ENCODE measurements at regions not wholly inside any gene's neighbourhood (a gene's known extent, or its start where the extent isn't known, plus 50 kb on each side); places are given as distances from the start of the nearest gene placed in this dataset.
A peak's percentile ranks its signal among the peaks of the same experiment; 100 is the strongest.
"Not testable (repeated sequence)": the region's sequence is repeated elsewhere in the genome, so short reads cannot be mapped to it uniquely, and the experiment has no call there.

DNA sequence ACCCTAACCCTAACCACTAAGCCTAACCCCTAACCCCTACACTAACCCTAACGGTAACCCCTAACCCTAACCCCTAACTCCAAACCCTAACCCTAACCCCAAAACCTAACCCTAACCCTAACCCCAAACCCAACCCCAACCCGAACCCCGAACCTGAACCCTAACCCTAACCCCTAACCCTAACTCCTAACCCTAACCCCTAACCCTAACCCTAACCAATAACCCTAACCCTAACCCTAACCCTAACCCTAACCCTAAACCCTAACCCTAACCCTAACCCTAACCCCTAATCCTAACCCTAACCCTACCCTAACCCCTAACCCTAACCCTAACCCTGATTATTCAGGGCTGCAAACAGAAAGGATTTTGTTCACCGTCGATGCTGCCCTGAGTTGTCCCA is 144.6 kb upstream of the DUSP22 start:
- not testable (repeated sequence) for H3K4me3 ChIP-seq; H3K9me3 ChIP-seq (replicated peaks); DNase-seq; H3K27me3 ChIP-seq; H3K27ac ChIP-seq; H3K36me3 ChIP-seq; H3K4me1 ChIP-seq

DNA sequence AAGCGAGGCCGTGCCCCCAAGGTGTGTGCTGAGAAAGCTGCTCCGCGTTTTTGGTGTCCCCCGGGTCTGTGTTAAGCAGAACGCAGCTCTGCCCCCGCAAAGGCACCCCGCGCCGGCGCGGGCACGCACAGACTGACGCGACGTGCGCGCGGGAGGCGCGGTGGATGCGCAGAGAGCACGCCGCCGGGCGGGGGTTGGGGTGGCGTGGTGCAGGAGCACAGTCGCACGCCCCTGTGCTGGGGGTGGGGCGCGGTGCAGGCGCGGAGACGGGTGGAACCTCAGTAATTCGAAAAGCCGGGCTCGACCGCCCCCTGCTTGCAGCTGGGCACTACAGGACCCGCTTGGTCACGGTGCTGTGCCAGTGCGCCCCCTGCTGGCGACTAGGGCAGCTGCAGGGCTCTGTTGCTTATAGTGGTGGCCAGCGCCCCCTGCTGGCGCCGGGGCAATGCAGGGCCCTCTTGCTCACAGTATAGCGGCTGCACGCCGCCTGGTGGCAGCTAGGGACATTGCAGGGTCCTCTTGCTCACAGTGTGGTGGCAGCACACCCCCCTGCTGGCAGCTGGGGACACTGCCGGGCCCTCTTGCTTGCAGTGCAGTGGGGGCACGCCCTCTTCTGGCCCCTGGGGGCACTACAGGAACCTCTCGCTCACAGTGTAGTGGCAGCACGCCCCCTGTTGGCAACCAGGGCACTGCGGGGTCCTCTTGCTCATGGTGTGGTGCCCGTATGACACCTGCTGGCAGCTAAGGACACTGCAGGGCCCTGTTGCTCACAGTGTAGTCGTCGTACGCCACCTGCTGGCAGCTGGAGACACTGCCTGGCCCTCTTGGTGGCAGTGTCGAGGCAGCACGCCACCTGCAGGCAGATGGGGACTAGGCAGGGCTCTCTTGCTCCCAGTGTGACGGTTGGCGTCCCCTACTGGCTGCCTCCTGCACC is 144.0 kb upstream of the DUSP22 start:
- H3K27me3 ChIP-seq; H3K27ac ChIP-seq; H3K36me3 ChIP-seq; H3K9me3 ChIP-seq (replicated peaks); H3K4me1 ChIP-seq; H3K4me3 ChIP-seq: not testable (repeated sequence)
- DNase-seq, result peak; percentile 45 to 52

DNA sequence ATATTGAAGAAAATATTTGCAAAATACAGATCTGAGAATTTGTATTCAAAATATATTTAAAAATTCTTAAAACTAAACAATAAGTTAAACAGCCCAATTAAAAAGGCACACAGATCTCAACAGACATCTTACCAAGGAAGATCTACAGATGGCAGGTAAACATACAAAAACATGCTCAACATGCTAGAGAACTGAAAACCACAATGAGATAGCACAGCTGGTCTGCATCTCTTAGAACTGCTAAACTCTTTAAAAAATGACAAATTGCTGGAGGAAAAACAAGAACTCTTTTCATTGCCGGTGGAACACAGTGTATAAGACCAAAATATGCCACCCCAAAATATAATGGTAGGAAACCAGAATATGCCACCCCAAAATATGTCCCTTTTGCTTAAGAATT is 142.1 kb upstream of the DUSP22 start:
- H3K4me1 ChIP-seq; H3K27me3 ChIP-seq; DNase-seq; H3K27ac ChIP-seq; H3K9me3 ChIP-seq (replicated peaks); H3K4me3 ChIP-seq; H3K36me3 ChIP-seq: not testable (repeated sequence)

DNA sequence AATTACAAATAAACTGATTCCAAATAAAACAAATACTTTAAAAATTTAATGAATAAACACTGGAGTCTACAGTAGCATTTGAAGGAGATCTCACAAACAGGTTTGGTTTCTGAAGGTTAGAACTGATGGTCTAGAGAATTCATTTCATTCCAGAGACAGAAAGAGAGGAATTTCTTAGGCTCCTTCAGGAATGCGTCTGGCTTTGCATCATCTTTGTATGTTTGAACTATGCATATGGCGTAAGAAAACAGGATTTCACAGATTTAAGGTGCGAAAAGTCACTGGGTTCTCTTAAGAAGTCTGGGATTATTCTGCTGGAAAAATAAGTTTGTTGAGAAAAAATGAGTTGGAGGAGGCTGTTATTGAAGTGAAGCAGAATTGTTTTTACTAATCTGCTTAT is 139.9 kb upstream of the DUSP22 start:
- H3K4me3 ChIP-seq; H3K27me3 ChIP-seq; DNase-seq; H3K4me1 ChIP-seq; H3K36me3 ChIP-seq; H3K27ac ChIP-seq; H3K9me3 ChIP-seq (replicated peaks): not testable (repeated sequence)

DNA sequence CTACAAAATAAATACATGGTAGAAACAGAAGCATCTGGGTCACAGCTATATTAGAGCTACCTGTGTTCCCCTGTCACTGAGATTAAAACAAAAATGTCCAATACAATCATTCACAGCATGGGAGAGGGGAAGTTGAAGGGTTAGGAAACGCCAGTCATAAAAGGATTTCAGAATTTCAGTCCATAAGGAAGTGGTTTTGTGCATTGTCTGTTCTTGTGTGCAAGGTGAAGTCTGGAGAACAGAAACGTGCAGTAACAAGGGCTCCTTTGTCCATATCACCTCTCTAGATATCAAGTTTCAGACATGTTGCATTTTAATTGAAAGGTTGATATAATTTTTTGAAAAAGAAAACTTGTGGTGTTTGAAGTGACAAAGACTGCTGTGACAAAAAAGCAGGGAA is 139.3 kb upstream of the DUSP22 start:
- not testable (repeated sequence) for H3K27me3 ChIP-seq; H3K36me3 ChIP-seq; H3K4me1 ChIP-seq; H3K4me3 ChIP-seq; H3K9me3 ChIP-seq (replicated peaks); DNase-seq; H3K27ac ChIP-seq

DNA sequence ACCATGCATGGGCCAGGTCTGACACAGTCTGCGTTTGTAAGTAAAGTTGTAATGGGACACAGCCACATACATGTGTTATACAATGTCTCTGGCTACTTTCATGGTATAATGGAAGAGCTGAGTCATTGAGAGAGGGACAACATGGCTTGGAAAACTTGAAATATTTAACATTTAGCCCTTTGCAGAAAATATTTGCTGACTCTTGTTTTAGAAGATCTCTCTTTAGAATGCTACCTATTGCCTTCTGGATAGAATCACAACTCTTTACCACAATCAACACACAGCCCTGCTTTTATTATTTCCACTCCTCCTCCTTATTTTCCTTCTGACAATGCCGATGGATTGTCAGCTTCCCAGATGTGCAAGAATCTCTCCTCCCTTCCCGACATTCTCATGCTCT is 138.4 kb upstream of the DUSP22 start:
- DNase-seq; H3K27ac ChIP-seq; H3K36me3 ChIP-seq; H3K9me3 ChIP-seq (replicated peaks); H3K4me3 ChIP-seq; H3K4me1 ChIP-seq; H3K27me3 ChIP-seq: not testable (repeated sequence)

DNA sequence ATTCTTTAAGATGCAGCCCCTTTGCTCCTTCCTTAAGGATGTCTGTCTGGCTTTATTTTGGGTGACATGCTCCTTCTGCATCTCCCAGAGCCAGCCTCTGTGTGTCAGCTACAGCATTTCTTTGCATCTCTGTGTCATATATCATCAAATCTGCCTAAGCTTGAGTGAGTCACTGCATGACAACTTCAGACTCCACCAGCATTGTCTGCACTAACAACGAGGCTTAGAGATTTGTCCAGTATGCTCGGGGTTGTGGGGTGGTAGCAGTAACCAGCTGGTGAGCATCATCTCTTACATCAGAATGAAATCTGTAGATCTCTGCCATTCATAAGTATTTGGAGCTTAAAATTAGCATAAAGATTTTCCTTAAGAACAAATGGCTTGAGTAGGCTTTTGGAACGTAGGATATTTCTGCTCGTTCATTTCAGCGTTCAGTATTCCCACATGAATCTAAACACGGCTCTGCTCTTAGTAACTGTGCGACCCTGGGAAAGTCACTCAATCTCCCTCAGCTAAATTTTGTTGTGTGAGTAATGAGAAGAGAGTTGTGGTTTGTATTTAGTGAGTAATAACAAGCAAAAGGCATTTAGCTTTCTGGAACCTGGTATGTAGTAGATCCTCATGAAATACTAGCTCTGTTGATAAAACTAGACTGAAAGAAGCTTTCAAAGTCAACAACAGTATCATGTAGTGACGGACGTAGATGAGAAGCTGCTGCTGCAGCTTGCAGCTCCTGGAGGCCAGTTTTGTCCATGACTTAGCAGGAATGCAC is 137.8 kb upstream of the DUSP22 start:
- H3K36me3 ChIP-seq; H3K4me1 ChIP-seq; H3K27ac ChIP-seq; H3K9me3 ChIP-seq (replicated peaks); DNase-seq; H3K4me3 ChIP-seq; H3K27me3 ChIP-seq: not testable (repeated sequence)

DNA sequence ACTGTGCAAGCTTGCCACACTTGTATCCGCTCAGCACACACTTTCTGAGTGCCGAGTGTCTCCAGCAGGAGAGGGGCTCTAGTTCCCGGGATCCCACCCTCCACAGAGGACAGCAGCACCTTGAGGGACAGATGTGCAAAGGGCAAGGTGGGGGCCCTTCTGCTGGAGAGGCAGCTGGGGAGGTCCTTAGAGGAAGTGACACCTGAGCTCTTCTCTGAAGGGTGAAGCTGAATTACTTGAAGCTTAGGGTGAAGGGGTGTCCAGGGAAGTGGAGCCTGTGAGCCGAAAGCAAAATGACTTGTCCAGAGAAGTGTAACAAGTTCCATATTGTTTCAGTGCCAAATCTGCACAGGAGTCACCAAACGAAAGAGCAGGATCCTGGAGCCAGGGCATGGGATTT is 136.3 kb upstream of the DUSP22 start:
- no peaks in the 10 kb centered on the region for H3K36me3 ChIP-seq
- no peaks in the 10 kb centered on the region for H3K9me3 ChIP-seq (replicated peaks)
- DNase-seq, result no peak
- H3K27ac ChIP-seq, result no peak overlapping the region
- H3K4me1 ChIP-seq, result no peaks in the 10 kb centered on the region
- no peak overlapping the region for H3K4me3 ChIP-seq
- H3K27me3 ChIP-seq, result no peaks in the 10 kb centered on the region

DNA sequence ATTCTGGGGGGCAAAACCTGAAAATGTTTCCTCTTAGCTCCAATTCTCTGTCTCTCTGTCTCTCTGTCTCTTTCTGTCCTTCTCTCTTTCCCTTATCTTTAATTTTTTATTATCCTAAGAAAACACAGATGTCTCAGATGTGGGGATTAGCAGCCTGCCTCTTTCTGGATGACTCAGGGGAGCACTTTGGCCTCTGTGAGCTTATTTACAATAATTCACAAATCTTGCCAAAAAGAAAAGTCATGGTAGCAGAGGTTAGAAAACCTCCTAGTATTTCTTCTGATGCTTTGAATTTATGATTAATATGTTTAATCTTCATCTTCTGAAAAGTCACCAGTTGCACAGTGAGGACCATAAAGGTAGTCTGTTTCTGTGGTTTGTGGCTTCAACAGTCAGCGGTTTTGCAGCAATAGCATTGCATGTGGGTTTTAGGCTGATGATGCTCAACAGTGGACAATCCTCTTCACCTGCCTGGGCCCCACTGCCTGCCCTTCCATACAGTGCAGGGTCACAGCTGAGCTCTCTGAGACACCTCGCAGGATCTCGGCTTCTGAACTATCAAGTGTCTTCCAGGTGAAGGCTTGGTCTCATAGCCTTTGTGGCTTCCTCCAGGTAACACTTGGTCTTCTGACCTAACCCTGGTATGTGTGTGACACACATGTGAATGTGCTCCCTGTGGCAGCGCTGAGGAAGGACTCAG is 135.7 kb upstream of the DUSP22 start:
- H3K27me3 ChIP-seq, result not testable (repeated sequence)

DNA sequence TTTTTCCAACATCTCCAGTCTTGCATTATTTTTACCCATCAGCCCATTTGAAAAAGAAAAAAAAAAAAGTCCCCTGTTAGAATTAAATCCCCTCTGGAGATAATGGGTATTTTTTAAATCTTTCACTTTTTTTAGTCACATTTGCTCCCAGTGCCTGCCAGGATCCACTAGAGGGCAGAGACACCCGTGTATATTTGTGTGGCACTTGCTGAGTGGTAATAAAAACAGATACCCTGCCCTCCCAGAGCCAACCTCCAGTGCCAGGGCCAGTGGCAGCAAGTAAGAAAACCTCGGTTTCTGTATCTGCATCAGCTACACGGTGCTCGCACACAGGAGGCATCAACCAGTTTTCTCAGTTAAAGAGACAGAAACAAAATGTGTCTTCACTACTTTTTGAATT is 135.1 kb upstream of the DUSP22 start:
- H3K9me3 ChIP-seq (replicated peaks); H3K4me3 ChIP-seq; H3K36me3 ChIP-seq; DNase-seq; H3K27ac ChIP-seq; H3K4me1 ChIP-seq; H3K27me3 ChIP-seq: not testable (repeated sequence)

More for the DNA sequence above, 135.7 kb upstream of the DUSP22 start:
- DNase-seq; H3K4me3 ChIP-seq; H3K27ac ChIP-seq; H3K9me3 ChIP-seq (replicated peaks); H3K36me3 ChIP-seq; H3K4me1 ChIP-seq: not testable (repeated sequence)

DNA sequence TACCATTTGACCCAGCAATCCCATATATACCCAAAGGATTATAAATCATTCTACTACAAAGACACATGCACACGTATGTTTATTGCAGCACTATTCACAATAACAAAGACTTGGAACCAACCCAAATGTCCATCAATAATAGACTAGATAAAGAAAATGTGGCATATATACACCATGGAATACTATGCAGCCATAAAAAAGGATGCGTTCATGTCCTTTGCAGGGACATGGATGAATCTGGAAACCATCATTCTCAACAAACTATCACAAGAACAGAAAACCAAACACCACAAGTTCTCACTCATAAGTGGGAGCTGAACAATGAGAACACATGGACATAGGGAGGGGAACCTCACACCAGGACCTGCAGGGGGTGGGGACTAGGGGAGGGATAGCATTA is 130.6 kb upstream of the DUSP22 start:
- H3K9me3 ChIP-seq (replicated peaks); H3K27ac ChIP-seq; H3K27me3 ChIP-seq; H3K36me3 ChIP-seq; DNase-seq; H3K4me1 ChIP-seq; H3K4me3 ChIP-seq: not testable (repeated sequence)

DNA sequence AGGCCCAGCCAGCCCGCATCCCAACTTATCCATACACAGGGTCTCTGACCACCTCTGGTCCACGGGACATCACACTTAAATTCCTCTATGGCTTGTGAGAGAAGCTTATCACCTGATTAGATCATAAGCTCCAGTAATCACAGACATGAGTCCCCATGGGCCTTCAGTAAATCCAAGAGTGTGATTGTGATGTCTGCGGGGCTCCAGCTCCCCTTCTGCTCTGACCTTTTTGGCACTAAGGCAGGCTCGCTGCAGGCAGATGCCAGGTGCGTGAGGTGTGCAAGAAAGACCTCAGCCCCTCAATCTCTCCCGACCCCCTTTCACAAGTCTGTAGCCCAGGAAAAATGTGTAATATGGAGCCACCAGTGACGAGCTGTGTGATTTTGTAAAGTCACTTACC is 127.6 kb upstream of the DUSP22 start:
- no peak for DNase-seq
- H3K36me3 ChIP-seq, result no peaks in the 10 kb centered on the region
- no peak overlapping the region for H3K4me3 ChIP-seq

DNA sequence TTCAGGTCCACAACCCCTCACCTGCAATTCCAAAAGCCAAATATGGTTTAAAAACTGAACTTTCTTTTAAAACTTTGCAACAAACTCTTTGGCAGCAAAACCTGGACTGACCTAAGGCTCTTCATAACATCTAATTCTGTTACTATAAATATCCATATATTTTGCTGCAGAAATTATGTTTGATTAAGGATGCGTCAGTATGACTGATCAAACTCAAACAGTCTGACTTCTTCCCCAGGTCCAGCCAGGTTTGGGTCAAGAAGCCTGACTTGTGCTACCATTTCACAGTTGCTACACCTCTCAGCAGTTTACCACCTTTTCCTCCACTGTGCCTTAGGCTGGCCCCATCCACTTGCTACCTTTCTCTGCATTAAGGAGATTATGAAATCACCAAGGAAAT is 127.0 kb upstream of the DUSP22 start:
- no peaks in the 10 kb centered on the region for H3K27me3 ChIP-seq
- H3K4me1 ChIP-seq, result no peaks in the 10 kb centered on the region
- no peak overlapping the region for H3K4me3 ChIP-seq
- H3K27ac ChIP-seq, result no peak overlapping the region
- H3K9me3 ChIP-seq (replicated peaks), result no peaks in the 10 kb centered on the region
- DNase-seq, result no peak
- no peaks in the 10 kb centered on the region for H3K36me3 ChIP-seq

More for the DNA sequence above, 127.6 kb upstream of the DUSP22 start:
- no peak overlapping the region for H3K27ac ChIP-seq
- no peaks in the 10 kb centered on the region for H3K4me1 ChIP-seq
- H3K9me3 ChIP-seq (replicated peaks), result no peaks in the 10 kb centered on the region
- no peaks in the 10 kb centered on the region for H3K27me3 ChIP-seq

DNA sequence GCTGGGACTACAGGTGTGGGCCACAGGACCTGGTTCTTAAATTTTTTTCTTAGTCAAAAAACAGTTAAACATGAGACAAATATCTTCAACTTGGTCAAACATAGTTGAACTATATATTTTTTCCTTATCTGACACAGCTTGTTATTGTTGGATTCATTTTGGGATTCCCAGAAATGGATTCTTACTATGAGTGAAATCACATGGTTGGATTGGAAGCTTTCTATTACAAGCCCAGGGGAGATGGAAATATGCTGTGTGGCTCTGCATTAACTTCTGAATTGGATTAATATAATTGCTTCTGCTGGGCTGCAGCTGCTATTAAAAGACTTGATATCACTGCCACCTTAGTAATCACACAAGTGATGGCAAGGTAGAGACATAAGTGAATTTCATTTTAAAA is 126.4 kb upstream of the DUSP22 start:
- Histone ChIP-seq H3K27ac (no peak overlapping the region), H3K4me1 (no peaks in the 10 kb centered on the region), H3K9me3 (replicated peaks) (no peaks in the 10 kb centered on the region), H3K4me3 (no peak overlapping the region), H3K36me3 (no peaks in the 10 kb centered on the region), H3K27me3 (no peaks in the 10 kb centered on the region)
- DNase-seq, result no peak

DNA sequence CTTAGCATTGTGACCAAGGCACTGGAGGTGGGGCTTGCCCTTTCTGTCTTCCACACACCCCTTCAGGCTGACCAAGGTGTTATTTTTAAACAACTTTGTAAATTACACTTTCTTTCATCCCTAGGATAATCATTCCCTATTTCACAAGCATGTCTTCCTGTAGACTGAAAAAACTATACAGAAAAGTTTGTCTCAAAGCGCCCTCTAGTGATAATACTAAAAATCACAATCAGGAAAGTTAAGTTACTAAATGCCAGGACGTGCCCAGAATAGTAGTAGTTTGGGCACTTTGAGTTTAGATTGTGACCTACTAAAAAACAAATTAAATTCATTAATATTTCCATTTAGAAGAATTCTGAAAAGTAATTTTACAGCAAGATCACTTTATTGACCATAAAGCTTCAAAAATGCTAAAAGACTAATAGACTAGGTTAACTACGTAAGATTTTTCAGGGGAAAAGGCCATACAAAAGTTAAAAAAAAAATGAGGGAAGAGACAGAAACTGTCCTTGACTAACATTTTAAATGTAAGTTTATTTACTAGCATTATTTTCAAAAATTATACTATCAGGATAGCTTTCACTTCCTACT is 123.3 kb upstream of the DUSP22 start:
- no peaks in the 10 kb centered on the region for H3K9me3 ChIP-seq (replicated peaks)
- peak in 1 of 2 experiments; percentile 51 for DNase-seq
- H3K4me1 ChIP-seq, result no peaks in the 10 kb centered on the region
- no peak overlapping the region for H3K4me3 ChIP-seq
- no peaks in the 10 kb centered on the region for H3K36me3 ChIP-seq
- H3K27ac ChIP-seq, result no peak overlapping the region
- H3K27me3 ChIP-seq, result no peaks in the 10 kb centered on the region

Measured in SJCRH30 (cell line).